SK-N-MC (cell line): ENCODE measurements at regions not wholly inside any gene's neighbourhood (a gene's known extent, or its start where the extent isn't known, plus 50 kb on each side); places are given as distances from the start of the nearest gene placed in this dataset.

ENCODE experiments used
- DNase-seq: peaks from one replicate; pipeline ENCODE4 v3.0.0-alpha.2; 2011; ENCODE audit warnings: low read depth, low spot score
- H3K27ac ChIP-seq: fragments of 200-600 bp; sonication (generic); 2 replicates; pipeline ENCODE4 v1.5.1; 2016; ENCODE audit warnings: mixed run types
- H3K36me3 ChIP-seq: fragments of 200-600 bp; sonication (generic); 2 replicates; pipeline ENCODE4 v1.6.1; 2017; ENCODE audit warnings: antibody characterized with exemption, low read length, mixed read lengths; ENCODE audit not compliant: insufficient read depth
- H3K4me3 ChIP-seq: fragments of 200-600 bp; sonication (generic); 2 replicates; pipeline ENCODE4 v1.5.1; 2016
- H3K9ac ChIP-seq: fragments of 200-600 bp; sonication (generic); 2 replicates; pipeline ENCODE4 v1.8.0; 2017; ENCODE audit warnings: mixed run types, mixed read lengths; ENCODE audit not compliant: insufficient read length
- H3K9me3 ChIP-seq: fragments of 200-600 bp; sonication (generic); 2 replicates; pipeline ENCODE4 v1.6.1; 2017; ENCODE audit warnings: low read depth, mild to moderate bottlenecking, antibody characterized with exemption, low read length, moderate library complexity, mixed read lengths
- EZH2 ChIP-seq: fragments of 200-600 bp; sonication (generic); IDR thresholded peaks from one replicate; pipeline ENCODE4 v1.6.1; 2017; ENCODE audit warnings: antibody characterized with exemption
- FOXP2 ChIP-seq: optimal IDR thresholded peaks from 2 replicates; pipeline ENCODE3; 2011; ENCODE audit warnings: mild to moderate bottlenecking, moderate library complexity; ENCODE audit not compliant: insufficient read depth; ENCODE audit errors: extremely low read length, control extremely low read depth
- POLR2AphosphoS5 ChIP-seq: IDR thresholded peaks from 2 replicates; pipeline ENCODE4 v1.6.1; 2012; ENCODE audit warnings: mild to moderate bottlenecking, low read depth, low read length, borderline replicate concordance

- Histone ChIP-seq H3K9ac (no peak overlapping the region), H3K4me3 (no peak overlapping the region), H3K9me3 (no peaks in the 10 kb centered on the region), H3K27ac (no peak overlapping the region), H3K36me3 (no peaks in the 10 kb centered on the region)
- TF ChIP-seq POLR2AphosphoS5: no peak
- TF ChIP-seq FOXP2: no peak
- TF ChIP-seq EZH2: no peak
- DNase-seq: no peak
Observed at GRCh38 chr3:25153561-25153960, 274.5 kb upstream of the RARB start.

GRCh38 chr3:25155652-25156471 lies 272.2 kb upstream of the RARB start:
- H3K9ac ChIP-seq: no peak overlapping the region
- H3K27ac ChIP-seq: no peak overlapping the region
- DNase-seq: no peak
- H3K36me3 ChIP-seq: no peaks in the 10 kb centered on the region
- TF ChIP-seq POLR2AphosphoS5: no peak
- no peak for TF ChIP-seq FOXP2
- TF ChIP-seq EZH2: no peak
- H3K9me3 ChIP-seq: no peaks in the 10 kb centered on the region
- no peak overlapping the region for H3K4me3 ChIP-seq

- Histone ChIP-seq H3K4me3 (no peak overlapping the region), H3K36me3 (no peaks in the 10 kb centered on the region), H3K9me3 (no peaks in the 10 kb centered on the region), H3K27ac (no peak overlapping the region), H3K9ac (no peak overlapping the region)
- TF ChIP-seq FOXP2 (no peak), EZH2 (no peak), POLR2AphosphoS5 (no peak)
- DNase-seq: no peak
Observed at GRCh38 chr3:25156626-25157025, 271.4 kb upstream of the RARB start.

GRCh38 chr3:25165306-25165705 lies 262.8 kb upstream of the RARB start:
- TF ChIP-seq FOXP2 (no peak), EZH2 (no peak), POLR2AphosphoS5 (no peak)
- no peaks in the 10 kb centered on the region for H3K36me3 ChIP-seq
- DNase-seq: no peak
- no peaks in the 10 kb centered on the region for H3K9me3 ChIP-seq
- no peak overlapping the region for H3K4me3 ChIP-seq
- no peak overlapping the region for H3K9ac ChIP-seq
- H3K27ac ChIP-seq: no peak overlapping the region

- Histone ChIP-seq H3K4me3 (no peak overlapping the region), H3K27ac (no peak overlapping the region), H3K9me3 (no peaks in the 10 kb centered on the region), H3K36me3 (no peaks in the 10 kb centered on the region), H3K9ac (no peak overlapping the region)
- TF ChIP-seq EZH2: no peak
- TF ChIP-seq POLR2AphosphoS5: no peak
- TF ChIP-seq FOXP2: no peak
- DNase-seq: no peak
Observed at GRCh38 chr3:25166016-25166415, 262.0 kb upstream of the RARB start.

GRCh38 chr3:25169151-25169550 lies 258.9 kb upstream of the RARB start:
- no peak for TF ChIP-seq EZH2
- Histone ChIP-seq H3K36me3 (no peaks in the 10 kb centered on the region), H3K27ac (no peak overlapping the region), H3K4me3 (no peak overlapping the region), H3K9me3 (no peaks in the 10 kb centered on the region), H3K9ac (no peak overlapping the region)
- DNase-seq: peak; percentile 42

GRCh38 chr3:25170021-25170420 lies 258.0 kb upstream of the RARB start:
- no peak overlapping the region for H3K4me3 ChIP-seq
- H3K9me3 ChIP-seq: no peaks in the 10 kb centered on the region
- no peak for DNase-seq
- H3K9ac ChIP-seq: no peak overlapping the region
- no peaks in the 10 kb centered on the region for H3K36me3 ChIP-seq
- H3K27ac ChIP-seq: no peak overlapping the region
- TF ChIP-seq FOXP2 (no peak), EZH2 (no peak), POLR2AphosphoS5 (no peak)

- no peak for TF ChIP-seq FOXP2
- no peak for TF ChIP-seq EZH2
- TF ChIP-seq POLR2AphosphoS5: no peak
- no peak for DNase-seq
- Histone ChIP-seq H3K36me3 (no peaks in the 10 kb centered on the region), H3K27ac (no peak overlapping the region), H3K9ac (no peak overlapping the region), H3K9me3 (no peaks in the 10 kb centered on the region), H3K4me3 (no peak overlapping the region)
Observed at GRCh38 chr3:25171118-25171807, 256.8 kb upstream of the RARB start.

GRCh38 chr3:25171897-25172296 lies 256.2 kb upstream of the RARB start:
- Histone ChIP-seq H3K27ac (no peak overlapping the region), H3K9ac (no peak overlapping the region), H3K36me3 (no peaks in the 10 kb centered on the region), H3K9me3 (no peaks in the 10 kb centered on the region), H3K4me3 (no peak overlapping the region)
- TF ChIP-seq EZH2: no peak
- no peak for TF ChIP-seq FOXP2
- no peak for TF ChIP-seq POLR2AphosphoS5
- DNase-seq: no peak
